Testis (tissue), 2 donors: ENCODE measurements at regions not wholly inside any gene's neighbourhood (a gene's known extent, or its start where the extent isn't known, plus 50 kb on each side); places are given as distances from the start of the nearest gene placed in this dataset.

ENCODE experiments used
- CTCF ChIP-seq, 3 experiments: fragments of 450-650 bp in 2 of 3; fragments of 200-600 bp in 1 of 3; sonication (generic) in 1 of 3; IDR thresholded peaks; one replicate each; pipeline ENCODE4 v1.5.1; 2016 to 2019; ENCODE audit warnings: antibody characterized with exemption in 3 of 3, mild to moderate bottlenecking in 2 of 3, moderate library complexity in 1 of 3
- POLR2A ChIP-seq: fragments of 450-650 bp; IDR thresholded peaks from one replicate; pipeline ENCODE4 v1.6.1; 2017; ENCODE audit warnings: antibody characterized with exemption, mild to moderate bottlenecking, moderate library complexity

- TF ChIP-seq CTCF (IDR thresholded peaks at IDR 0.05): no peak
- no peak for TF ChIP-seq POLR2A
These were observed 105.5 kb downstream of the ZC3H11B start for GRCh38 chr1:219507437-219507836.
